CD4-positive, CD25-positive, alpha-beta regulatory T cell (primary cell): ENCODE measurements at regions not wholly inside any gene's neighbourhood (a gene's known extent, or its start where the extent isn't known, plus 50 kb on each side); places are given as distances from the start of the nearest gene placed in this dataset.

ENCODE experiments used
- ATAC-seq, 2 donors: fragments of 150-1000 bp; cut with Tn5 transposase; one replicate each; pipeline ENCODE4 v1.10.0; 2021; ENCODE audit warnings: low read depth in 2 of 2, moderate number of reproducible peaks in 2 of 2, moderate library complexity in 1 of 2
- DNase-seq, 3 donors: peaks; one replicate each; pipeline versions ENCODE4 v3.0.0 to v3.0.0-alpha.2; 2012 to 2022; ENCODE audit warnings: mixed read lengths in 1 of 3
- H3K27ac ChIP-seq: one replicate; pipeline ENCODE4 v1.7.0; 2013; ENCODE audit warnings: mild to moderate bottlenecking, low read length; ENCODE audit not compliant: insufficient read depth, poor library complexity, severe bottlenecking
- H3K27me3 ChIP-seq: one replicate; pipeline ENCODE4 v1.7.0; 2013; ENCODE audit warnings: low read length; ENCODE audit not compliant: control insufficient read depth, insufficient read depth
- H3K36me3 ChIP-seq: one replicate; pipeline ENCODE4 v1.7.0; 2013; ENCODE audit warnings: mild to moderate bottlenecking, low read length, moderate library complexity; ENCODE audit not compliant: control insufficient read depth, insufficient read depth
- H3K4me1 ChIP-seq: 2 replicates; pipeline ENCODE4 v1.7.0; 2013; ENCODE audit warnings: mild to moderate bottlenecking, low read length; ENCODE audit not compliant: insufficient read depth, control insufficient read depth, poor library complexity, severe bottlenecking
- H3K4me3 ChIP-seq: one replicate; pipeline ENCODE4 v1.7.0; 2013; ENCODE audit warnings: low read depth, mild to moderate bottlenecking, low read length, moderate library complexity
- H3K9me3 ChIP-seq, 2 experiments: 1 replicate in 1 of 2; 2 replicates in 1 of 2; pipeline ENCODE4 v1.7.0; 2013; ENCODE audit warnings: low read length in 2 of 2, mild to moderate bottlenecking in 1 of 2, moderate library complexity in 1 of 2; ENCODE audit not compliant: control insufficient read depth in 2 of 2
- H3K27ac Mint-ChIP-seq, 3 donors: one replicate each; pipeline ENCODE4 v1.8.0; 2020 to 2022; ENCODE audit warnings: mild to moderate bottlenecking in 3 of 3, mixed read lengths in 3 of 3, moderate library complexity in 2 of 3
- H3K27me3 Mint-ChIP-seq: one replicate; pipeline ENCODE4 v1.8.0; 2022; ENCODE audit warnings: mild to moderate bottlenecking, mixed read lengths
- H3K36me3 Mint-ChIP-seq: one replicate; pipeline ENCODE4 v1.8.0; 2020; ENCODE audit warnings: mixed read lengths
- H3K4me1 Mint-ChIP-seq, 4 donors: one replicate each; pipeline ENCODE4 v1.8.0; 2020 to 2022; ENCODE audit warnings: mixed read lengths in 4 of 4, mild to moderate bottlenecking in 1 of 4
- H3K4me3 Mint-ChIP-seq, 4 donors: one replicate each; pipeline ENCODE4 v1.8.0; 2020 to 2022; ENCODE audit warnings: mild to moderate bottlenecking in 4 of 4, mixed read lengths in 4 of 4, moderate library complexity in 3 of 4
- H3K9me3 Mint-ChIP-seq, 7 donors: one replicate each; pipeline ENCODE4 v1.8.0; 2020 to 2022; ENCODE audit warnings: mixed read lengths in 7 of 7, mild to moderate bottlenecking in 3 of 7, moderate library complexity in 2 of 7

GRCh38 chr3:194760494-194761137 is 74.9 kb downstream of the FAM43A start:
- DNase-seq = no peak
- Histone ChIP-seq H3K27me3 (peaks cover 3% of the 10 kb centered on the region), H3K36me3 (no peaks in the 10 kb centered on the region), H3K4me3 (no peak overlapping the region), H3K9me3 (no peaks in the 10 kb centered on the region), H3K27ac (no peak overlapping the region), H3K4me1 (no peaks in the 10 kb centered on the region)
- H3K27me3 Mint-ChIP-seq = peaks cover 36% of the 10 kb centered on the region
- H3K27ac Mint-ChIP-seq = no peak overlapping the region
- H3K4me3 Mint-ChIP-seq = no peak overlapping the region
- no peaks in the 10 kb centered on the region for H3K4me1 Mint-ChIP-seq
- H3K36me3 Mint-ChIP-seq = no peaks in the 10 kb centered on the region
- ATAC-seq = no peak
- peaks cover 0 to 2% (median 0%) of the 10 kb centered on the region in 7 donors for H3K9me3 Mint-ChIP-seq

- H3K27ac ChIP-seq = no peak overlapping the region
- Mint-ChIP-seq H3K27me3 (peaks cover 36% of the 10 kb centered on the region), H3K36me3 (no peaks in the 10 kb centered on the region), H3K4me3 (no peak overlapping the region), H3K27ac (no peak overlapping the region), H3K9me3 (peaks cover 0 to 2% (median 0%) of the 10 kb centered on the region in 7 donors), H3K4me1 (no peaks in the 10 kb centered on the region)
- H3K4me3 ChIP-seq = no peak overlapping the region
- H3K27me3 ChIP-seq = peaks cover 3% of the 10 kb centered on the region
- H3K36me3 ChIP-seq = no peaks in the 10 kb centered on the region
- H3K9me3 ChIP-seq = no peaks in the 10 kb centered on the region
- H3K4me1 ChIP-seq = no peaks in the 10 kb centered on the region
- ATAC-seq = no peak
- no peak for DNase-seq
Observed at GRCh38 chr3:194761384-194761783, 75.7 kb downstream of the FAM43A start.

- Histone ChIP-seq H3K4me3 (no peak overlapping the region), H3K27me3 (peaks cover 5% of the 10 kb centered on the region), H3K36me3 (no peaks in the 10 kb centered on the region), H3K4me1 (peaks cover 12% of the 10 kb centered on the region), H3K9me3 (no peaks in the 10 kb centered on the region), H3K27ac (no peak overlapping the region)
- ATAC-seq (no peak), DNase-seq (no peak)
- Mint-ChIP-seq H3K9me3 (no peaks in the 10 kb centered on the region), H3K36me3 (no peaks in the 10 kb centered on the region), H3K27me3 (peaks cover 24% of the 10 kb centered on the region), H3K4me1 (peaks cover 7 to 21% (median 10%) of the 10 kb centered on the region in 4 donors), H3K27ac (no peak overlapping the region), H3K4me3 (peak overlapping the region in 1 of 4 donors; percentile 10)
Observed at GRCh38 chr3:194766845-194767244, 81.2 kb downstream of the FAM43A start.

- no peak overlapping the region for H3K4me3 Mint-ChIP-seq
- ATAC-seq (no peak), DNase-seq (no peak)
- H3K4me1 ChIP-seq = peaks cover 12% of the 10 kb centered on the region
- H3K36me3 Mint-ChIP-seq = no peaks in the 10 kb centered on the region
- peaks cover 7 to 21% (median 10%) of the 10 kb centered on the region in 4 donors for H3K4me1 Mint-ChIP-seq
- no peak overlapping the region for H3K4me3 ChIP-seq
- peak overlapping the region in 2 of 3 donors; percentile 22 to 87 for H3K27ac Mint-ChIP-seq
- peaks cover 3% of the 10 kb centered on the region for H3K27me3 ChIP-seq
- H3K27ac ChIP-seq = no peak overlapping the region
- peaks cover 25% of the 10 kb centered on the region for H3K27me3 Mint-ChIP-seq
- no peaks in the 10 kb centered on the region for H3K36me3 ChIP-seq
- no peaks in the 10 kb centered on the region for H3K9me3 Mint-ChIP-seq
- no peaks in the 10 kb centered on the region for H3K9me3 ChIP-seq
Observed at GRCh38 chr3:194767446-194768207, 81.9 kb downstream of the FAM43A start.

- ATAC-seq = no peak
- Mint-ChIP-seq H3K4me3 (peak overlapping the region in 2 of 4 donors; percentile 87 to 91), H3K27me3 (peaks cover 32% of the 10 kb centered on the region), H3K9me3 (peaks cover 0 to 3% (median 0%) of the 10 kb centered on the region in 7 donors), H3K4me1 (peaks cover 7 to 21% (median 10%) of the 10 kb centered on the region in 4 donors), H3K27ac (peak overlapping the region; percentile 89 to 96 (median 93)), H3K36me3 (no peaks in the 10 kb centered on the region)
- Histone ChIP-seq H3K4me3 (no peak overlapping the region), H3K27me3 (peaks cover 5% of the 10 kb centered on the region), H3K36me3 (no peaks in the 10 kb centered on the region), H3K9me3 (no peaks in the 10 kb centered on the region), H3K27ac (peak overlapping the region; percentile 82), H3K4me1 (peaks cover 12% of the 10 kb centered on the region)
- DNase-seq = no peak
Observed at GRCh38 chr3:194768586-194768985, 82.9 kb downstream of the FAM43A start.

- peaks cover 32% of the 10 kb centered on the region for H3K27me3 Mint-ChIP-seq
- H3K4me3 Mint-ChIP-seq = peak overlapping the region; percentile 63 to 91 (median 76)
Observed at GRCh38 chr3:194769020-194769643, 83.4 kb downstream of the FAM43A start.

GRCh38 chr3:194772241-194773000 is 86.7 kb downstream of the FAM43A start:
- no peak for ATAC-seq
- no peaks in the 10 kb centered on the region for H3K36me3 Mint-ChIP-seq
- Histone ChIP-seq H3K4me1 (peaks cover 12% of the 10 kb centered on the region), H3K9me3 (no peaks in the 10 kb centered on the region), H3K27ac (no peak overlapping the region), H3K27me3 (peaks cover 14% of the 10 kb centered on the region), H3K36me3 (no peaks in the 10 kb centered on the region), H3K4me3 (no peak overlapping the region)
- DNase-seq = no peak
- no peak overlapping the region for H3K27ac Mint-ChIP-seq
- H3K4me1 Mint-ChIP-seq = peaks cover 7 to 21% (median 10%) of the 10 kb centered on the region in 4 donors
- H3K9me3 Mint-ChIP-seq = peaks cover 0 to 3% (median 0%) of the 10 kb centered on the region in 7 donors
- peaks cover 37% of the 10 kb centered on the region for H3K27me3 Mint-ChIP-seq
- H3K4me3 Mint-ChIP-seq = no peak overlapping the region

More at GRCh38 chr3:194769020-194769643, 83.4 kb downstream of the FAM43A start:
- peak overlapping the region; percentile 89 to 96 (median 93) for H3K27ac Mint-ChIP-seq
- H3K4me1 Mint-ChIP-seq = peaks cover 7 to 21% (median 10%) of the 10 kb centered on the region in 4 donors
- no peaks in the 10 kb centered on the region for H3K9me3 ChIP-seq
- H3K36me3 Mint-ChIP-seq = no peaks in the 10 kb centered on the region
- ATAC-seq (peak; percentile 98 to 99), DNase-seq (peak; percentile 93 to 99 (median 93))
- peak overlapping the region; percentile 82 for H3K27ac ChIP-seq
- H3K4me1 ChIP-seq = peaks cover 12% of the 10 kb centered on the region
- no peaks in the 10 kb centered on the region for H3K36me3 ChIP-seq
- H3K4me3 ChIP-seq = peak overlapping the region; percentile 94
- H3K27me3 ChIP-seq = peaks cover 7% of the 10 kb centered on the region
- peaks cover 0 to 3% (median 0%) of the 10 kb centered on the region in 7 donors for H3K9me3 Mint-ChIP-seq
